ENCODE measurements at regions not wholly inside any gene's neighbourhood (a gene's known extent, or its start where the extent isn't known, plus 50 kb on each side); places are given as distances from the start of the nearest gene placed in this dataset.

GRCh38 chr2:89834306-89834705, 1142.8 kb downstream of the RPIA start:
- no peak for TF ChIP-seq CTCF (IDR thresholded peaks at IDR 0.05; ENCODE audit: poor library complexity)
- TF ChIP-seq EZH2 (IDR thresholded peaks at IDR 0.05; ENCODE audit: borderline replicate concordance), result no peak
- no peak for TF ChIP-seq EZH2phosphoT487 (IDR thresholded peaks at IDR 0.05; ENCODE audit: low read depth, severe bottlenecking, unreplicated experiment)
